ENCODE measurements at regions not wholly inside any gene's neighbourhood (a gene's known extent, or its start where the extent isn't known, plus 50 kb on each side); places are given as distances from the start of the nearest gene placed in this dataset.

DNA sequence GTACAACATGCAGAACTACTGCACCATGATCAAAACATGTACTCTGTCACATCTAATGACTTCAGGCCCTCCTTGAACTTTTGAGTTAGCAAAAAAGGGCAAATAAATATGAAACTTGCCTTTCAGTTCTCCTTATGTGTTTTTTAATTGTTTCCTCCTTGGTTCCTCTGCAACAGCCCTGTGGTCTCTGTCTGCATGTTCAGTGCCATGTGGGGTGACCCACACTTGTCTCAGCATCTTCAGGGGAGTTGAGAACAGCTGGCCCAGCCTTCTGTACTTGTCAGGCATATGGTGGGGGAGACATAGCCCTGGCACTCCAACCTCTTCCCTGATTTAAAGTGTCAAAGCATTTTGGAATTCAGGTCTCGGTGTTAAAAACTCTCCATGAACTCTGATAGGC lies 188.0 kb upstream of the PGRMC2 start:
- H3K9me3 Mint-ChIP-seq = no peaks in the 10 kb centered on the region
- no peaks in the 10 kb centered on the region for H3K36me3 Mint-ChIP-seq (ENCODE audit: low read depth)
- ATAC-seq (ENCODE audit: low read depth) (no peak), DNase-seq (no peak)
- no peak overlapping the region for H3K27ac Mint-ChIP-seq
- no peaks in the 10 kb centered on the region for H3K4me1 Mint-ChIP-seq
- no peak for TF ChIP-seq CTCF (IDR thresholded peaks at IDR 0.05)
- intact Hi-C loops (cut with micrococcal nuclease) = no loop called here
- H3K4me3 Mint-ChIP-seq = no peak overlapping the region
- ChIA-PET POLR2A (no interaction called here), CTCF (no interaction called here)
- H3K27me3 Mint-ChIP-seq = no peaks in the 10 kb centered on the region

- no peak overlapping the region for H3K27ac Mint-ChIP-seq
- ChIA-PET CTCF (no interaction called here), POLR2A (no interaction called here)
- H3K4me3 Mint-ChIP-seq = no peak overlapping the region
- TF ChIP-seq CTCF (IDR thresholded peaks at IDR 0.05) = no peak
- no peaks in the 10 kb centered on the region for H3K4me1 Mint-ChIP-seq
- no peaks in the 10 kb centered on the region for H3K36me3 Mint-ChIP-seq (ENCODE audit: low read depth)
- ATAC-seq (ENCODE audit: low read depth) = no peak
- no peak for DNase-seq
- H3K27me3 Mint-ChIP-seq = no peaks in the 10 kb centered on the region
- intact Hi-C loops (cut with micrococcal nuclease) = no loop called here
- no peaks in the 10 kb centered on the region for H3K9me3 Mint-ChIP-seq
These were observed 184.0 kb upstream of the PGRMC2 start for GRCh38 chr4:128471576-128471975.

GRCh38 chr4:128470492-128471053 lies 183.0 kb upstream of the PGRMC2 start:
- H3K9me3 Mint-ChIP-seq = no peaks in the 10 kb centered on the region
- no peak for TF ChIP-seq CTCF (IDR thresholded peaks at IDR 0.05)
- CTCF ChIA-PET = no interaction called here
- POLR2A ChIA-PET = no interaction called here
- DNase-seq (no peak), ATAC-seq (ENCODE audit: low read depth) (no peak)
- H3K27me3 Mint-ChIP-seq = no peaks in the 10 kb centered on the region
- no peaks in the 10 kb centered on the region for H3K36me3 Mint-ChIP-seq (ENCODE audit: low read depth)
- H3K4me3 Mint-ChIP-seq = no peak overlapping the region
- no peak overlapping the region for H3K27ac Mint-ChIP-seq
- intact Hi-C loops (cut with micrococcal nuclease) = no loop called here
- H3K4me1 Mint-ChIP-seq = no peaks in the 10 kb centered on the region

DNA sequence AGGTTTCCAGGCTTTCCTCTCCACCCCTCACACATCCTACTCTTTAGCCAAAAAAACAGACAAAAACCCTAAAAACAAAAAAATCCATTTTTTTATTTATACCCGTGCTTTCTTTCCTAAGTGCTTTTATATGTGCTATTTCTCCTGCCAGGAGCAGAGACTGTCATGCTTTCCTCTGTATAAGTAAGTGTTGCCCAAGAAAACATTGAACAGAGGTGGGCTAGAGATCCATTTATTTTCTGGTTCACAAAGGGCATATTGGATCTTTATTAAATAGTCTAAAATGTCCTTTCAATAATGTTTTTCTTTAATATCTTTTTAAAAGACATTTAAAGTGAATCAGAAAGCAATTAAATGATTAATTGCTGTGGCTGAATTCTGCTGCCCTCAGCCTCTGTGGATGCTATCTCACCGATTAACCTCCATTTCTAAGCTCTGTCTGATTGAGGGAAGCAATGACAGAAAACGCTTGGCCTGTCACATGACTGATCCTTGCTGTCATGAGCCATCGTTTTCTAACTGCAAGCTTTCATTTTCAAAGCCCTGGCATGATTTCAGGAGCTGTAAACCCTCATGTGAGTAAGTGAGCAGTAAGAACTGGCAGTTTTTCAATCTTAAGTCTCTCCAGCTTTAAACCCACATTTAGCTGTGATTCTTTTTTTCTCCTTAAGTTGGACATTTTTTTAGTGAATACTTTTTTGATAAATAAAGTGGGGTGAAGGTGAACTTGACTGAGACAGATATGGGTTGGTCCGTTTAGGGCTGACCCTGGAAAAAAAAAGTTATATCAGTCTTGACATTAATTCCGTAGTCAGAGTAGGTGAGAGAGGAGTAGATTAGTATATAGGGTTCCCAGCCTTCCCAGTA lies 180.7 kb upstream of the PGRMC2 start:
- Mint-ChIP-seq H3K27me3 (no peaks in the 10 kb centered on the region), H3K4me3 (no peak overlapping the region), H3K36me3 (ENCODE audit: low read depth) (no peaks in the 10 kb centered on the region), H3K27ac (no peak overlapping the region), H3K4me1 (no peaks in the 10 kb centered on the region), H3K9me3 (no peaks in the 10 kb centered on the region)
- TF ChIP-seq CTCF (IDR thresholded peaks at IDR 0.05) = no peak
- DNase-seq (no peak), ATAC-seq (ENCODE audit: low read depth) (no peak)
- intact Hi-C loops (cut with micrococcal nuclease) = no loop called here
- POLR2A ChIA-PET = interaction anchor here (0.5 kb wide), 1 partner anchor 52 kb away, joined by 3 read pairs; no protein-coding TSS in a partner anchor
- CTCF ChIA-PET = no interaction called here

DNA sequence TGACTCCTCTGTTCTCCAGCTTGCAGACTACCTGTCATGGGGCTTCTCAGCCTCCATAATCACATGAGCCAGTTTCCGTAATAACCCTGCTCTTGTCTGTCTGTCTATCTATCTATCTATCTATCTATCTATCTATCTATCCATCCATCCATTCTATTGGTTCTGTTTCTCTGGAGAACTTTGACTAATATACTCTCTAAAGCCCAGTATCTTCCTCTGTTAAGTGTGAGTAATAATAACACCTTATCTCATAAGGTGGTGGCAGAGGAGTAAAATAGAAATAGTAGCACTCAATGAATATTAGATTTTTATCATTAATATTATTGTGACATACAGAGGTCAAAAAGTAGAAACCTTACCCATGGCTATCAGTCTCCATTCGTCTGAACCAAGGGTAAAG lies 177.9 kb upstream of the PGRMC2 start:
- intact Hi-C loops (cut with micrococcal nuclease) = no loop called here
- ChIA-PET CTCF (no interaction called here), POLR2A (no interaction called here)
- Mint-ChIP-seq H3K9me3 (no peaks in the 10 kb centered on the region), H3K27ac (no peak overlapping the region), H3K27me3 (no peaks in the 10 kb centered on the region), H3K4me1 (no peaks in the 10 kb centered on the region), H3K36me3 (ENCODE audit: low read depth) (no peaks in the 10 kb centered on the region), H3K4me3 (no peak overlapping the region)
- TF ChIP-seq CTCF (IDR thresholded peaks at IDR 0.05) = no peak
- no peak for DNase-seq
- no peak for ATAC-seq (ENCODE audit: low read depth)

Measured in activated B cell treated with CpG ODN at 0.5 μM for 24 hours (primary cell).